Ishikawa (cell line): ENCODE measurements at regions not wholly inside any gene's neighbourhood (a gene's known extent, or its start where the extent isn't known, plus 50 kb on each side); places are given as distances from the start of the nearest gene placed in this dataset.

Experiments used
- FOXM1 ChIP-seq: IDR thresholded peaks from 2 replicates; pipeline ENCODE4 v1.6.1; 2012; ENCODE audit warnings: low read depth, borderline replicate concordance
- RAD21 ChIP-seq: IDR thresholded peaks from 2 replicates; pipeline ENCODE4 v1.6.1; 2012; ENCODE audit warnings: low read depth
- TAF1 ChIP-seq: IDR thresholded peaks from 2 replicates; pipeline ENCODE4 v1.6.1; 2012; ENCODE audit warnings: low read depth, mild to moderate bottlenecking
- TEAD4 ChIP-seq: IDR thresholded peaks from 2 replicates; pipeline ENCODE4 v1.6.1; 2012
- TF ChIP-seq, protein P1 (sequence below): IDR thresholded peaks from 2 replicates; pipeline ENCODE4 v1.6.1; 2012
- TF ChIP-seq, protein P2 (sequence below): IDR thresholded peaks from 2 replicates; pipeline ENCODE4 v1.6.1; 2012

DNA sequence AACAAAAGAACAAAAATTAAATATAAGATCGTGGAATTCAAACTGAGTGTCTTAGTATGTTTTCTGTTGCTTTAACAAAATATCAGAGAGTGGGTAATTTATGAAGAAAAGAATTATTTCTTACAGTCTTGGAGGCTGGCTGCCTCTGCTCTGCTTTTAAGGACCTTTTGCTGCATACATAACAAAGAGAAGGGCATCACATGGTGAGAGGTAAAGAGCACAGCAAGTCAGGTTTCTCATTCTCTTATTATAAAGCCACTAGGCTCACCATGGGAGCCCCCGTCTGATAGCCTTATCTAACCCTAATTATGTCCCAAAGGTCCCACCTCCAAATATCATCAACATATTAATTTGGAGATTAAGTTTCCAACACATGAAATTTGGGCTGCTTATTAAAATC, 231.3 kb downstream of the SLITRK6 start:
- TF ChIP-seq, protein P1, sequence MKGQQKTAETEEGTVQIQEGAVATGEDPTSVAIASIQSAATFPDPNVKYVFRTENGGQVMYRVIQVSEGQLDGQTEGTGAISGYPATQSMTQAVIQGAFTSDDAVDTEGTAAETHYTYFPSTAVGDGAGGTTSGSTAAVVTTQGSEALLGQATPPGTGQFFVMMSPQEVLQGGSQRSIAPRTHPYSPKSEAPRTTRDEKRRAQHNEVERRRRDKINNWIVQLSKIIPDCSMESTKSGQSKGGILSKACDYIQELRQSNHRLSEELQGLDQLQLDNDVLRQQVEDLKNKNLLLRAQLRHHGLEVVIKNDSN = no peak
- TF ChIP-seq TAF1 = no peak
- TF ChIP-seq, protein P2, sequence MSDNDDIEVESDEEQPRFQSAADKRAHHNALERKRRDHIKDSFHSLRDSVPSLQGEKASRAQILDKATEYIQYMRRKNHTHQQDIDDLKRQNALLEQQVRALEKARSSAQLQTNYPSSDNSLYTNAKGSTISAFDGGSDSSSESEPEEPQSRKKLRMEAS = no peak
- no peak for TF ChIP-seq RAD21
- TF ChIP-seq TEAD4 = no peak
- no peak for TF ChIP-seq FOXM1
